Endometrial microvascular endothelial cells (primary cell): ENCODE measurements at regions not wholly inside any gene's neighbourhood (a gene's known extent, or its start where the extent isn't known, plus 50 kb on each side); places are given as distances from the start of the nearest gene placed in this dataset.

Experiments
- in situ Hi-C: cut with HindIII; loops from 2 replicates; pipeline ENCODE4 v1.10.0; 2017; ENCODE audit warnings: low sequenced_read_pairs, low pct_unique_long_range_greater_than_20kb; ENCODE audit errors: inconsistent ontology term

GRCh38 chr5:15447209-15447608 is 52.8 kb upstream of the FBXL7 start:
- in situ Hi-C loops, result no loop called here

- in situ Hi-C loops, result no loop called here
These were observed 53.4 kb upstream of the FBXL7 start for GRCh38 chr5:15446552-15446951.

- in situ Hi-C loops, result no loop called here
These were observed 57.8 kb upstream of the FBXL7 start for GRCh38 chr5:15442193-15442570.

GRCh38 chr5:15441433-15442192 is 58.4 kb upstream of the FBXL7 start:
- in situ Hi-C loops, result no loop called here

GRCh38 chr5:15440434-15440833 is 59.5 kb upstream of the FBXL7 start:
- in situ Hi-C loops, result no loop called here

- in situ Hi-C loops, result no loop called here
These were observed 60.2 kb upstream of the FBXL7 start for GRCh38 chr5:15439801-15440200.

- in situ Hi-C loops, result no loop called here
These were observed 66.3 kb upstream of the FBXL7 start for GRCh38 chr5:15433709-15434108.

GRCh38 chr5:15431923-15432322 is 68.1 kb upstream of the FBXL7 start:
- in situ Hi-C loops, result no loop called here

GRCh38 chr5:15425766-15426165 is 74.2 kb upstream of the FBXL7 start:
- in situ Hi-C loops, result no loop called here

GRCh38 chr5:15424769-15425168 is 75.2 kb upstream of the FBXL7 start:
- in situ Hi-C loops, result no loop called here

GRCh38 chr5:15421921-15422412 is 78.0 kb upstream of the FBXL7 start:
- in situ Hi-C loops, result no loop called here

- in situ Hi-C loops, result no loop called here
These were observed 78.6 kb upstream of the FBXL7 start for GRCh38 chr5:15421381-15421780.

GRCh38 chr5:15420201-15420600 is 79.8 kb upstream of the FBXL7 start:
- in situ Hi-C loops, result no loop called here

GRCh38 chr5:15417156-15417555 is 82.8 kb upstream of the FBXL7 start:
- in situ Hi-C loops, result no loop called here

- in situ Hi-C loops, result no loop called here
These were observed 93.5 kb upstream of the FBXL7 start for GRCh38 chr5:15406478-15406877.

- in situ Hi-C loops, result no loop called here
These were observed 106.8 kb upstream of the FBXL7 start for GRCh38 chr5:15393146-15393545.

- in situ Hi-C loops, result no loop called here
These were observed 108.1 kb upstream of the FBXL7 start for GRCh38 chr5:15391704-15392397.

- in situ Hi-C loops, result no loop called here
These were observed 111.1 kb upstream of the FBXL7 start for GRCh38 chr5:15388866-15389265.

GRCh38 chr5:15387931-15388524 is 112.0 kb upstream of the FBXL7 start:
- in situ Hi-C loops, result no loop called here

GRCh38 chr5:15386122-15386521 is 113.9 kb upstream of the FBXL7 start:
- in situ Hi-C loops, result no loop called here
